Mesenchymal stem cell (in vitro differentiated cells and primary cell): ENCODE measurements at regions not wholly inside any gene's neighbourhood (a gene's known extent, or its start where the extent isn't known, plus 50 kb on each side); places are given as distances from the start of the nearest gene placed in this dataset.

ENCODE experiments used
- DNase-seq: peaks from one replicate; pipeline ENCODE4 v3.0.0-alpha.2; 2013
- H2AFZ ChIP-seq: one replicate; pipeline ENCODE4 v1.6.1; 2013; ENCODE audit warnings: low read depth, mild to moderate bottlenecking, control low read depth, inconsistent platforms, low read length, moderate library complexity
- H2AK5ac ChIP-seq: 2 replicates; pipeline ENCODE4 v1.6.1; 2013; ENCODE audit warnings: low read length, moderate library complexity, mild to moderate bottlenecking, inconsistent platforms; ENCODE audit not compliant: severe bottlenecking
- H2BK120ac ChIP-seq: one replicate; pipeline ENCODE4 v1.6.1; 2013; ENCODE audit warnings: low read depth, mild to moderate bottlenecking, inconsistent platforms, low read length, moderate library complexity
- H2BK12ac ChIP-seq, 2 experiments: one replicate each; pipeline ENCODE4 v1.6.1; 2013; ENCODE audit warnings: inconsistent platforms in 2 of 2, low read length in 2 of 2, mild to moderate bottlenecking in 2 of 2, moderate library complexity in 2 of 2, control low read depth in 1 of 2
- H2BK15ac ChIP-seq: one replicate; pipeline ENCODE4 v1.6.1; 2013; ENCODE audit warnings: mild to moderate bottlenecking, low read depth, inconsistent platforms; ENCODE audit not compliant: poor library complexity, severe bottlenecking
- H2BK5ac ChIP-seq: 2 replicates; pipeline ENCODE4 v1.6.1; 2013; ENCODE audit warnings: low read depth, mild to moderate bottlenecking, low read length, control low read depth, inconsistent platforms; ENCODE audit not compliant: poor library complexity, severe bottlenecking
- H3K14ac ChIP-seq, 2 experiments: one replicate each; pipeline ENCODE4 v1.6.1; 2013; ENCODE audit warnings: inconsistent platforms in 2 of 2, low read length in 2 of 2, control low read depth in 1 of 2, mild to moderate bottlenecking in 1 of 2, moderate library complexity in 1 of 2
- H3K18ac ChIP-seq, 2 experiments: one replicate each; pipeline ENCODE4 v1.6.1; 2013; ENCODE audit warnings: inconsistent platforms in 2 of 2, low read length in 2 of 2, control low read depth in 1 of 2, low read depth in 1 of 2, mild to moderate bottlenecking in 1 of 2
- H3K23ac ChIP-seq, 2 experiments: one replicate each; pipeline ENCODE4 v1.6.1; 2013; ENCODE audit warnings: inconsistent platforms in 2 of 2, low read length in 2 of 2, mild to moderate bottlenecking in 2 of 2, moderate library complexity in 2 of 2, control low read depth in 1 of 2
- H3K27ac ChIP-seq: 2 replicates; pipeline ENCODE4 v1.5.1; 2013; ENCODE audit warnings: mild to moderate bottlenecking, moderate library complexity, low read length, control low read depth, inconsistent platforms; ENCODE audit not compliant: poor library complexity, severe bottlenecking
- H3K27me3 ChIP-seq, 2 experiments: 2 replicates each; pipeline versions ENCODE4 v1.6.1 to v1.7.0; 2013; ENCODE audit warnings: low read length in 2 of 2, mild to moderate bottlenecking in 2 of 2, moderate library complexity in 2 of 2, control low read depth in 1 of 2, inconsistent platforms in 1 of 2; ENCODE audit not compliant: control insufficient read depth in 1 of 2, insufficient read depth in 1 of 2
- H3K36me3 ChIP-seq, 2 experiments: 2 replicates each; pipeline versions ENCODE4 v1.6.1 to v1.7.0; 2013; ENCODE audit warnings: low read length in 2 of 2, control low read depth in 1 of 2, inconsistent platforms in 1 of 2, low read depth in 1 of 2, mild to moderate bottlenecking in 1 of 2; ENCODE audit not compliant: insufficient read depth in 2 of 2, control insufficient read depth in 1 of 2
- H3K4ac ChIP-seq, 2 experiments: one replicate each; pipeline ENCODE4 v1.6.1; 2013; ENCODE audit warnings: inconsistent platforms in 2 of 2, low read length in 2 of 2, mild to moderate bottlenecking in 2 of 2, moderate library complexity in 2 of 2, control low read depth in 1 of 2, low read depth in 1 of 2
- H3K4me1 ChIP-seq: 2 replicates; pipeline ENCODE4 v1.6.1; 2013; ENCODE audit warnings: low read depth, low read length, control low read depth; ENCODE audit not compliant: control insufficient read depth, insufficient read depth
- H3K4me2 ChIP-seq: 2 replicates; pipeline ENCODE4 v1.6.1; 2013; ENCODE audit warnings: low read length, mild to moderate bottlenecking, inconsistent platforms; ENCODE audit not compliant: poor library complexity, severe bottlenecking
- H3K4me3 ChIP-seq, 2 experiments: 2 replicates each; pipeline versions ENCODE4 v1.5.1 to v1.7.0; 2013; ENCODE audit warnings: low read length in 2 of 2, mild to moderate bottlenecking in 2 of 2, control low read depth in 1 of 2, low read depth in 1 of 2; ENCODE audit not compliant: insufficient read depth in 1 of 2
- H3K79me1 ChIP-seq: replicated peaks from 2 replicates; pipeline ENCODE4 v1.6.1; 2013; ENCODE audit warnings: mild to moderate bottlenecking, control low read depth, low read length, inconsistent platforms; ENCODE audit not compliant: poor library complexity, severe bottlenecking
- H3K9ac ChIP-seq: 2 replicates; pipeline ENCODE4 v1.7.0; 2013; ENCODE audit warnings: mild to moderate bottlenecking, low read length, moderate library complexity
- H3K9me3 ChIP-seq: 2 replicates; pipeline ENCODE4 v1.7.0; 2013; ENCODE audit warnings: mild to moderate bottlenecking, low read length; ENCODE audit not compliant: control insufficient read depth
- H4K8ac ChIP-seq: one replicate; pipeline ENCODE4 v1.6.1; 2013; ENCODE audit warnings: inconsistent platforms, mild to moderate bottlenecking, low read length, moderate library complexity
- H4K91ac ChIP-seq: one replicate; pipeline ENCODE4 v1.6.1; 2013; ENCODE audit warnings: mild to moderate bottlenecking, low read length, inconsistent platforms
- WGBS: methylation state at CpG from one replicate; pipeline ENCODE4 v1.1.7; 2013; ENCODE audit warnings: mixed read lengths; 5-methylcytosine and 5-hydroxymethylcytosine counted together

GRCh38 chr3:72627271-72627670 lies 221.0 kb downstream of the SHQ1 start:
- Histone ChIP-seq H3K4me2 (no peak overlapping the region), H2BK120ac (no peak overlapping the region), H3K4me1 (no peaks in the 10 kb centered on the region), H4K8ac (no peak overlapping the region), H3K23ac (no peak overlapping the region), H2AFZ (no peak overlapping the region), H3K18ac (no peak overlapping the region), H3K36me3 (no peaks in the 10 kb centered on the region), H2BK12ac (no peak overlapping the region), H2AK5ac (no peak overlapping the region), H3K79me1 (no peaks in the 10 kb centered on the region), H3K27ac (no peak overlapping the region), H3K14ac (no peak overlapping the region), H2BK5ac (no peak overlapping the region), H3K4ac (no peak overlapping the region), H3K27me3 (peaks cover 0 to 2% of the 10 kb centered on the region in 2 experiments), H2BK15ac (no peak overlapping the region), H3K9ac (no peak overlapping the region), H3K9me3 (peaks cover 6% of the 10 kb centered on the region), H4K91ac (no peak overlapping the region), H3K4me3 (no peak overlapping the region)
- WGBS = 98% methylated on average over 3 of the region's 4 CpGs
- DNase-seq = no peak

GRCh38 chr3:72625602-72626337 lies 222.5 kb downstream of the SHQ1 start:
- DNase-seq = peak; percentile 57

GRCh38 chr3:72624656-72625055 lies 223.6 kb downstream of the SHQ1 start:
- no peak overlapping the region for H3K4me2 ChIP-seq
- no peaks in the 10 kb centered on the region for H3K79me1 ChIP-seq
- peaks cover 0 to 3% of the 10 kb centered on the region in 2 experiments for H3K27me3 ChIP-seq
- H3K18ac ChIP-seq = no peak overlapping the region
- WGBS = 88% methylated on average over 1 of the region's 2 CpGs
- H2BK5ac ChIP-seq = no peak overlapping the region
- H3K9ac ChIP-seq = no peak overlapping the region
- no peaks in the 10 kb centered on the region for H3K36me3 ChIP-seq
- H3K27ac ChIP-seq = no peak overlapping the region
- no peak overlapping the region for H2BK15ac ChIP-seq
- DNase-seq = no peak
- no peak overlapping the region for H4K8ac ChIP-seq
- H2AK5ac ChIP-seq = no peak overlapping the region
- H3K9me3 ChIP-seq = peaks cover 2% of the 10 kb centered on the region
- H3K23ac ChIP-seq = no peak overlapping the region
- no peak overlapping the region for H3K4me3 ChIP-seq
- no peak overlapping the region for H3K14ac ChIP-seq
- H3K4me1 ChIP-seq = no peaks in the 10 kb centered on the region
- H2BK12ac ChIP-seq = no peak overlapping the region
- H2BK120ac ChIP-seq = no peak overlapping the region
- H4K91ac ChIP-seq = no peak overlapping the region
- no peak overlapping the region for H2AFZ ChIP-seq
- no peak overlapping the region for H3K4ac ChIP-seq

More at GRCh38 chr3:72625602-72626337, 222.5 kb downstream of the SHQ1 start:
- H4K8ac ChIP-seq = no peak overlapping the region
- H3K4me2 ChIP-seq = no peak overlapping the region
- no peak overlapping the region for H3K18ac ChIP-seq
- no peak overlapping the region for H2BK5ac ChIP-seq
- H4K91ac ChIP-seq = no peak overlapping the region
- no peak overlapping the region for H2BK120ac ChIP-seq
- H3K79me1 ChIP-seq = no peaks in the 10 kb centered on the region
- peak overlapping the region in 1 of 2 experiments; percentile 51 for H3K14ac ChIP-seq
- no peak overlapping the region for H3K27ac ChIP-seq
- no peaks in the 10 kb centered on the region for H3K36me3 ChIP-seq
- peaks cover under 1% of the 10 kb centered on the region for H3K9me3 ChIP-seq
- no peak overlapping the region for H3K9ac ChIP-seq
- no peak overlapping the region for H3K4me3 ChIP-seq
- no peak overlapping the region for H3K23ac ChIP-seq
- H2BK15ac ChIP-seq = no peak overlapping the region
- H2AFZ ChIP-seq = no peak overlapping the region
- H3K4ac ChIP-seq = no peak overlapping the region
- no peak overlapping the region for H2AK5ac ChIP-seq
- 82% methylated on average over 12 of the region's 14 CpGs for WGBS
- H3K4me1 ChIP-seq = no peaks in the 10 kb centered on the region
- no peak overlapping the region for H2BK12ac ChIP-seq
- peaks cover 0 to 5% of the 10 kb centered on the region in 2 experiments for H3K27me3 ChIP-seq

- no peak for DNase-seq
- WGBS = 88% methylated on average over 6 of the region's 6 CpGs
Observed at GRCh38 chr3:72618739-72619138, 229.5 kb downstream of the SHQ1 start.

More at GRCh38 chr3:72618739-72619138, 229.5 kb downstream of the SHQ1 start:
- Histone ChIP-seq H4K91ac (no peak overlapping the region), H2AK5ac (no peak overlapping the region), H3K18ac (no peak overlapping the region), H2BK5ac (no peak overlapping the region), H3K4ac (no peak overlapping the region), H2BK15ac (no peak overlapping the region), H3K27me3 (peaks cover 11 to 24% of the 10 kb centered on the region in 2 experiments), H3K9me3 (peaks cover 16% of the 10 kb centered on the region), H3K36me3 (no peaks in the 10 kb centered on the region), H3K14ac (no peak overlapping the region), H3K9ac (no peak overlapping the region), H4K8ac (no peak overlapping the region), H2AFZ (no peak overlapping the region), H2BK120ac (no peak overlapping the region), H3K79me1 (no peaks in the 10 kb centered on the region), H2BK12ac (no peak overlapping the region), H3K23ac (no peak overlapping the region), H3K4me3 (no peak overlapping the region), H3K27ac (no peak overlapping the region), H3K4me1 (no peaks in the 10 kb centered on the region), H3K4me2 (no peak overlapping the region)
